ENCODE measurements at regions not wholly inside any gene's neighbourhood (a gene's known extent, or its start where the extent isn't known, plus 50 kb on each side); places are given as distances from the start of the nearest gene placed in this dataset.

- DNase-seq = no peak
Measured at GRCh38 chr2:160683206-160683605, 189.6 kb upstream of the RBMS1 start.

GRCh38 chr2:160687629-160688028 is 194.0 kb upstream of the RBMS1 start:
- no peak for DNase-seq

GRCh38 chr2:160689441-160689840 is 195.8 kb upstream of the RBMS1 start:
- no peak for DNase-seq

- DNase-seq = no peak
Measured at GRCh38 chr2:160694221-160694620, 200.6 kb upstream of the RBMS1 start.

- DNase-seq = no peak
Measured at GRCh38 chr2:160694631-160695030, 201.0 kb upstream of the RBMS1 start.

- DNase-seq = no peak
Measured at GRCh38 chr2:160695402-160696086, 201.9 kb upstream of the RBMS1 start.

GRCh38 chr2:160696087-160696452 is 202.5 kb upstream of the RBMS1 start:
- DNase-seq = no peak

- DNase-seq = no peak
Measured at GRCh38 chr2:160697817-160698216, 204.2 kb upstream of the RBMS1 start.

- DNase-seq = no peak
Measured at GRCh38 chr2:160700021-160700814, 206.6 kb upstream of the RBMS1 start.

- DNase-seq = no peak
Measured at GRCh38 chr2:160701822-160702221, 208.2 kb upstream of the RBMS1 start.

GRCh38 chr2:160702754-160703153 is 209.1 kb upstream of the RBMS1 start:
- DNase-seq = no peak

GRCh38 chr2:160703648-160704585 is 210.3 kb upstream of the RBMS1 start:
- no peak for DNase-seq

- DNase-seq = no peak
Measured at GRCh38 chr2:160715428-160715827, 221.8 kb upstream of the RBMS1 start.

- DNase-seq = no peak
Measured at GRCh38 chr2:160719116-160719515, 225.5 kb upstream of the RBMS1 start.

GRCh38 chr2:160720098-160720497 is 226.5 kb upstream of the RBMS1 start:
- no peak for DNase-seq

GRCh38 chr2:160721089-160722040 is 227.8 kb upstream of the RBMS1 start:
- DNase-seq = no peak

- no peak for DNase-seq
Measured at GRCh38 chr2:160726046-160726445, 232.4 kb upstream of the RBMS1 start.

- no peak for DNase-seq
Measured at GRCh38 chr2:160730296-160730995, 236.8 kb upstream of the RBMS1 start.

- DNase-seq = no peak
Measured at GRCh38 chr2:160731415-160731814, 237.8 kb upstream of the RBMS1 start.

GRCh38 chr2:160731856-160732255 is 238.2 kb upstream of the RBMS1 start:
- no peak for DNase-seq

GRCh38 chr2:160735696-160736095 is 242.1 kb upstream of the RBMS1 start:
- no peak for DNase-seq

Data from activated effector memory CD4-positive, alpha-beta T cell treated with anti-CD3 and anti-CD28 coated beads, Interleukin-2, amount 50 U/mL, for 16 hours (primary cell).